PFSK-1 (cell line): ENCODE measurements at regions not wholly inside any gene's neighbourhood (a gene's known extent, or its start where the extent isn't known, plus 50 kb on each side); places are given as distances from the start of the nearest gene placed in this dataset.

Experiments
- POLR2AphosphoS5 ChIP-seq: IDR thresholded peaks from 2 replicates; pipeline ENCODE4 v1.6.1; 2012; ENCODE audit warnings: low read depth, mild to moderate bottlenecking, control low read depth, low read length, moderate library complexity
- SIN3A ChIP-seq: IDR thresholded peaks from 2 replicates; pipeline ENCODE4 v1.6.1; 2012; ENCODE audit warnings: mild to moderate bottlenecking, low read length, moderate library complexity, borderline replicate concordance; ENCODE audit not compliant: insufficient read depth
- TAF1 ChIP-seq: IDR thresholded peaks from 2 replicates; pipeline ENCODE4 v1.6.1; 2012; ENCODE audit warnings: low read length, control low read depth, borderline replicate concordance; ENCODE audit not compliant: insufficient read depth
- TF ChIP-seq, protein P1 (sequence below), 2 experiments: IDR thresholded peaks; 2 replicates each; pipeline versions ENCODE4 v1.6.1 to v1.8.0; 2011 to 2012; ENCODE audit warnings: low read depth in 2 of 2, low read length in 2 of 2, control low read depth in 1 of 2, inconsistent platforms in 1 of 2, mild to moderate bottlenecking in 1 of 2, moderate library complexity in 1 of 2; ENCODE audit not compliant: insufficient read depth in 1 of 2

DNA sequence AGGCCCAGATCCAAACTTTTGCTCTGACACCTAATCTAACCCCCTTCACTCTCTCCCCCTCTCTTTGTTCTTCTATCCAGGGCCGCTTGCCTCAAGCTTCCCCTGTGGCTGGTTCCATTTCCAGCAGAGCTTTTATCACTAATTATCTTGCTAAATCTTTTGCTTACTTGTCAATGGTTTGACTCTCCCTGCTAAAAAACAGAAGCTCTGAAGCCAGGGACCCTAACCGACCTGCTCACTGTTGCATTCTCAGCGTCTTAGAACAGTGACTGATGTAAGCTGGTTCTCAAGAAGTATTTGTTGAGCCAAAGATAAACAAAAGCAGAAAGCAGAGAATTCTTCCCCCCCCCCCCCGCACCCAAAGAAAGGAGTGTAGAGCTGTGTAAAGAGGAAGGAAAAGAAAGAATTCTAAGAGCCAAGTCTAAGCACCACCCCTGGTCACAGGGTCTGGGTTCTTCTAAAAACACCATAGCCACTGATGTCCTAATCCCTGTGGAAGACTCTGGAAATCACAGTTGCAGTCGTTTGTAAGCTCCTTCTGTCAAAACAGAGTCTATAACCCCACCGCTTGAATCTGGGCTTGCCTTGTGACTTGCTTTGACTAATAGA lies 385.8 kb downstream of the MED13L start:
- TF ChIP-seq POLR2AphosphoS5 (no peak), TAF1 (no peak), SIN3A (no peak)
- TF ChIP-seq, protein P1, sequence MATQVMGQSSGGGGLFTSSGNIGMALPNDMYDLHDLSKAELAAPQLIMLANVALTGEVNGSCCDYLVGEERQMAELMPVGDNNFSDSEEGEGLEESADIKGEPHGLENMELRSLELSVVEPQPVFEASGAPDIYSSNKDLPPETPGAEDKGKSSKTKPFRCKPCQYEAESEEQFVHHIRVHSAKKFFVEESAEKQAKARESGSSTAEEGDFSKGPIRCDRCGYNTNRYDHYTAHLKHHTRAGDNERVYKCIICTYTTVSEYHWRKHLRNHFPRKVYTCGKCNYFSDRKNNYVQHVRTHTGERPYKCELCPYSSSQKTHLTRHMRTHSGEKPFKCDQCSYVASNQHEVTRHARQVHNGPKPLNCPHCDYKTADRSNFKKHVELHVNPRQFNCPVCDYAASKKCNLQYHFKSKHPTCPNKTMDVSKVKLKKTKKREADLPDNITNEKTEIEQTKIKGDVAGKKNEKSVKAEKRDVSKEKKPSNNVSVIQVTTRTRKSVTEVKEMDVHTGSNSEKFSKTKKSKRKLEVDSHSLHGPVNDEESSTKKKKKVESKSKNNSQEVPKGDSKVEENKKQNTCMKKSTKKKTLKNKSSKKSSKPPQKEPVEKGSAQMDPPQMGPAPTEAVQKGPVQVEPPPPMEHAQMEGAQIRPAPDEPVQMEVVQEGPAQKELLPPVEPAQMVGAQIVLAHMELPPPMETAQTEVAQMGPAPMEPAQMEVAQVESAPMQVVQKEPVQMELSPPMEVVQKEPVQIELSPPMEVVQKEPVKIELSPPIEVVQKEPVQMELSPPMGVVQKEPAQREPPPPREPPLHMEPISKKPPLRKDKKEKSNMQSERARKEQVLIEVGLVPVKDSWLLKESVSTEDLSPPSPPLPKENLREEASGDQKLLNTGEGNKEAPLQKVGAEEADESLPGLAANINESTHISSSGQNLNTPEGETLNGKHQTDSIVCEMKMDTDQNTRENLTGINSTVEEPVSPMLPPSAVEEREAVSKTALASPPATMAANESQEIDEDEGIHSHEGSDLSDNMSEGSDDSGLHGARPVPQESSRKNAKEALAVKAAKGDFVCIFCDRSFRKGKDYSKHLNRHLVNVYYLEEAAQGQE (IDR thresholded peaks at IDR 0.05; ENCODE audit: insufficient read depth in 1 of 2, low read depth in 2 of 2, low read length in 2 of 2) = no peak
